DMS153 treated with DMSO at 0.1 percent for 48 hours (cell line): ENCODE measurements at regions not wholly inside any gene's neighbourhood (a gene's known extent, or its start where the extent isn't known, plus 50 kb on each side); places are given as distances from the start of the nearest gene placed in this dataset.
"Not testable (repeated sequence)": the region's sequence is repeated elsewhere in the genome, so short reads cannot be mapped to it uniquely, and the experiment has no call there.

Experiments
- DNase-seq: peaks from one replicate; lab custom pipeline; 2025; ENCODE audit not compliant: unreplicated experiment; lab: John Stamatoyannopoulos, UW

GRCh38 chr11:71129624-71130023 is 122.8 kb downstream of the SHANK2 start:
- no peak for DNase-seq

GRCh38 chr11:71127806-71128205 is 124.6 kb downstream of the SHANK2 start:
- no peak for DNase-seq

DNA sequence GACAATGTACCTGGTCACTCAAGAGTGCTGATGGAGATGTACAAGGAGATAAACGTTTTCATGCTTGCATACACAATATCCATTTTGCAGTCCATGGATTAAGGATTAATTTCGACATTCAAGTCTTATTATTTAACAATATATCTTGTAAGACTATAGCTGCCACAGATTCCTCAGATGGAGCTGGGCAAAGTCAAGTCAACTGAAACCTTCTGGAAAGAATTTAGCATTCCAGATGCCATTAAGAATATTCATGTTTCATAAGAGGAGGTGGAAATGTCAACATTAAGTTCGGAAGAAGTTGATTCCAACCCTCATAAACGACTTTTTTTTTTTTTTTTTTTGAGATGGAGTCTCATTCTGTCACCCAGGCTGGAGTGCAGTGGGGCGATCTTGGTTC is 126.0 kb downstream of the SHANK2 start:
- DNase-seq, result not testable (repeated sequence)

GRCh38 chr11:71125150-71125549 is 127.2 kb downstream of the SHANK2 start:
- DNase-seq, result no peak

GRCh38 chr11:71124127-71124526 is 128.2 kb downstream of the SHANK2 start:
- no peak for DNase-seq

GRCh38 chr11:71120471-71120896 is 131.9 kb downstream of the SHANK2 start:
- peak; percentile 35 for DNase-seq

DNA sequence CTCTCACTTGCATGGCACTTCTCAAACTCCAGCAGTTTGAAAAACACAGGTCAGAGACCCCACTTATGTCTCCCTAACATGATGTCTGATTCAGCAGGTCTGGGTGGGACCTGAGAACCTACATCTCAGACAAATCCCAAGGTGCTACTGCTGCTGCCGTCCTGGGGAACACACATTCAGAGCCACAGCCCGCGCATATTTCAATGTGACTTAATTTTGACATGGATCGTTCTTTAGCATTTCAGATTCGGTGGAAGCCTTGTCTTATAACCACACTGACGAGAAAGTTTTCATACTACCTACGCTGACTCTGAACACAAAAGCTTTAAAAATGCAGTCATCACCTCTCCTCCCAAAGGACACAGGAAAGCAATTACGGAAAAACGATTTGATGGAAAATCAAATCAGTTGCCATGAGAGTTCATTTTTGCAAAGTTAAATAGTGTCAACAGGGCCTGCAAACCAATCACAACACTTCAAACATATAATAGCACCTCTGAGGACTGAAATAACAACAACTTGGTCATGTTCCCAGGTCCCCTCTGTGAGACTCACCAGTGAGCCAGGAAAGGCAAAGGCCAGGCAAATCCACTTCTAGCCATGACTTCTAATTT is 132.6 kb downstream of the SHANK2 start:
- DNase-seq, result no peak

GRCh38 chr11:71118671-71119250 is 133.6 kb downstream of the SHANK2 start:
- no peak for DNase-seq

GRCh38 chr11:71117311-71117710 is 135.1 kb downstream of the SHANK2 start:
- no peak for DNase-seq

- no peak for DNase-seq
These were observed 135.7 kb downstream of the SHANK2 start for GRCh38 chr11:71116693-71117040.

DNA sequence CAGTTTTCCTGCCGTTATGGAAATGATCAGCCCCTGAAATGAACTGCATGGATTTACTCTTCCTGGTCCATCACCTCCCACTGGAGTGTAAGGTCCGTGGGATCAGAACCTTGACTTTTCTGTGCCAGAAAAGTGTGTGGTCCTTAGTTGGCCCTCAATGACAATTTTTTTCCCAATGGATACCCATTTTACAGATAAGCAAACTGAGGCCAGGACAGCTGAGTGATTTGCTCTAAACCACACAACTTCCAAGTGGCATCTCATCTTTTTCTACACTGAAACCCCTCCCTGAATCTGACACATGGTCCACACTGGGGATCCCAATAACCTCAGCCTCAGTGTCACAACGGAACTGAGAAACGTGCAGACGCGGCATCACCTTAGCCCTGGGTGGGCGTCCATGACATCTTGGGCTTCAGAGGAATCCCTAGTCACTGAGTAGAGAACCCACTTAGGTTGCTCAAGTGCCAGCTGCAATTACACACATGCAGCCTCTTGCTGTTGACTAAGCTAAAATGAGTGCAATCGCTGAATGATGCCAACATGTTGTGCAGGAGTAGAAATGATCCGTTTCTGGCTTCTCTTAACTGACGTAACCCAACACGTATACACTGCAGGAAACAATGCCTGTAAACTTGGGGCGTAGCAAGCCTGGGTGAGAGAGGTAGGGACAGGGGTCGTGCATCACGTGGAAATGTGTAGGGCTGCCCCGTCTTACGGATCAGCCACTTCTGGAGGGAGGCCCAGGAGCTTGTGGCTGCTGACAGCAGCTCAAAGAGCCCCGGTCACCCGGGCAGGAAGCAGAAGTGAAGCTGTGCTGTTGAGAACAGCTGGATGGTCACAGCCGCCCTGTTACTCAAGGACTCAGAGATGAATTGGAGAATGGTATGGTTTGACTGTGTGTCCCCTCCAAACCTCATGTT is 136.3 kb downstream of the SHANK2 start:
- DNase-seq, result no peak

GRCh38 chr11:71114124-71114851 is 138.1 kb downstream of the SHANK2 start:
- no peak for DNase-seq

- no peak for DNase-seq
These were observed 139.4 kb downstream of the SHANK2 start for GRCh38 chr11:71112990-71113389.

- no peak for DNase-seq
These were observed 139.9 kb downstream of the SHANK2 start for GRCh38 chr11:71112454-71112853.

DNA sequence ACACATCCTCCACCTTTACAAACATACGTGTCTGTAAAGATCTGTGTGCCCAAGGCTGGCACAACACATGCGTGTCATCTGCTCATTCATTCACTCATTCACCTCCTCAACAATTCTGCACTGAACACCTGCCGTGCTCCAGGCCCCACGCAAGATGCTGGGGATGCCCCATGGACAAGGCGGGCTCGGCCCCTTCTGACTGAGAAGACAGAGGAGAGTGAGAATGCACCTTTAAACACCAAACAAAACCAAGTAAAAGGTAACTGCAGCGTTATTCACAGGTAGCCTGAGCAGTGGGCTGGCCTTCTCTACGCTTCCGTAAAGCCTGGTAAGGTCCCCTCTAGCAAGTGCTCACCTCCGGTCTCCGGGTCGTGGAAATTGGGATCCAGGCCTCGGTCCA is 142.8 kb downstream of the SHANK2 start:
- DNase-seq, result no peak

DNA sequence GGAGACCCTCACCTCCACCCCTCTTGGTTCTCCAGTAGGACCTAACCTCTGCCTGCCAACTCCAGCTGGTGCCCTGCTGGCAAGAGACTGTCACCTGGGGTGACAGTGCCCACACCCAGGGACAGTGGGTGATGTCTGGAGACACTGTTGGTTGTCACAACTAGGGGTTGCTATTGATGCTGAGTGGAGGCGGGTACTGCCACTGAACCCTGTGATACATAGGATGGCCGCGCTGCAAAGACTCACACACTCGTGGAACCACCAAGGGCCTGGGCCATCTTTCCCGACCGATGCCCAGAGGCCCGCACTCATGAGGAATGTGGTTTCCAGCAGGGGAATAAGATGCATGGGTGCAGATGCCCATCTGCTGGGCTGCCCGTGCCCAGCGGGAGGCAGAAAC is 143.2 kb downstream of the SHANK2 start:
- DNase-seq, result no peak

GRCh38 chr11:71108013-71108865 is 144.1 kb downstream of the SHANK2 start:
- DNase-seq, result no peak

GRCh38 chr11:71106671-71107070 is 145.7 kb downstream of the SHANK2 start:
- DNase-seq, result no peak

- no peak for DNase-seq
These were observed 149.1 kb downstream of the SHANK2 start for GRCh38 chr11:71103266-71103665.

- DNase-seq, result no peak
These were observed 150.0 kb downstream of the SHANK2 start for GRCh38 chr11:71102251-71102995.
